A172 (cell line): ENCODE measurements at regions not wholly inside any gene's neighbourhood (a gene's known extent, or its start where the extent isn't known, plus 50 kb on each side); places are given as distances from the start of the nearest gene placed in this dataset.
"Not testable (repeated sequence)": the region's sequence is repeated elsewhere in the genome, so short reads cannot be mapped to it uniquely, and the experiment has no call there.

Source experiments
- DNase-seq: peaks from one replicate; pipeline ENCODE4 v3.0.0-alpha.2; 2015; ENCODE audit warnings: low spot score

GRCh38 chr13:34165158-34165557 is 347.2 kb downstream of the RFC3 start:
- DNase-seq: no peak

GRCh38 chr13:34166406-34166805 is 348.5 kb downstream of the RFC3 start:
- no peak for DNase-seq

GRCh38 chr13:34167347-34167746 is 349.4 kb downstream of the RFC3 start:
- no peak for DNase-seq

- DNase-seq: no peak
These were observed 354.1 kb downstream of the RFC3 start for GRCh38 chr13:34172048-34172447.

GRCh38 chr13:34174671-34175145 is 356.8 kb downstream of the RFC3 start:
- no peak for DNase-seq

GRCh38 chr13:34175551-34175950 is 357.6 kb downstream of the RFC3 start:
- no peak for DNase-seq

GRCh38 chr13:34176633-34177032 is 358.7 kb downstream of the RFC3 start:
- no peak for DNase-seq

GRCh38 chr13:34179481-34179880 is 361.5 kb downstream of the RFC3 start:
- peak; percentile 4 for DNase-seq

GRCh38 chr13:34179927-34180326 is 362.0 kb downstream of the RFC3 start:
- no peak for DNase-seq

GRCh38 chr13:34181256-34181655 is 363.3 kb downstream of the RFC3 start:
- not testable (repeated sequence) for DNase-seq

GRCh38 chr13:34189946-34190345 is 372.0 kb downstream of the RFC3 start:
- DNase-seq: no peak

- DNase-seq: peak; percentile 28
These were observed 383.3 kb downstream of the RFC3 start for GRCh38 chr13:34201050-34201913.

- peak; percentile 73 for DNase-seq
These were observed 389.4 kb downstream of the RFC3 start for GRCh38 chr13:34207334-34207733.

GRCh38 chr13:34207872-34208271 is 389.9 kb downstream of the RFC3 start:
- DNase-seq: no peak

GRCh38 chr13:34208336-34208735 is 390.4 kb downstream of the RFC3 start:
- no peak for DNase-seq

GRCh38 chr13:34210341-34210740 is 392.4 kb downstream of the RFC3 start:
- DNase-seq: no peak

GRCh38 chr13:34214686-34215085 is 396.7 kb downstream of the RFC3 start:
- DNase-seq: no peak

GRCh38 chr13:34216256-34216655 is 398.3 kb downstream of the RFC3 start:
- no peak for DNase-seq

- no peak for DNase-seq
These were observed 399.5 kb downstream of the RFC3 start for GRCh38 chr13:34217343-34218025.

GRCh38 chr13:34223984-34224383 is 406.0 kb downstream of the RFC3 start:
- DNase-seq: no peak

GRCh38 chr13:34224877-34225276 is 406.9 kb downstream of the RFC3 start:
- DNase-seq: no peak

GRCh38 chr13:34230271-34230670 is 412.3 kb downstream of the RFC3 start:
- no peak for DNase-seq

- no peak for DNase-seq
These were observed 423.4 kb downstream of the RFC3 start for GRCh38 chr13:34241332-34241731.
